GM23338 (cell line): ENCODE measurements at regions not wholly inside any gene's neighbourhood (a gene's known extent, or its start where the extent isn't known, plus 50 kb on each side); places are given as distances from the start of the nearest gene placed in this dataset.

ENCODE experiments used
- ATAC-seq: fragments of 200-7000 bp; cut with Tn5 transposase; 3 replicates; pipeline ENCODE4 v1.9.1; 2020
- DNase-seq: peaks from one replicate; pipeline ENCODE4 v3.0.0-alpha.2; 2015; ENCODE audit warnings: low spot score
- H2AFZ ChIP-seq: fragments of 200-600 bp; sonication (generic); 2 replicates; pipeline ENCODE4 v1.8.0; 2016; ENCODE audit warnings: antibody characterized with exemption, mild to moderate bottlenecking, moderate library complexity
- H3F3A ChIP-seq: fragments of 200-600 bp; sonication (generic); replicated peaks from 2 replicates; pipeline ENCODE4 v1.8.0; 2017; ENCODE audit warnings: antibody characterized with exemption, mixed run types, low read depth
- H3K27ac ChIP-seq: fragments of 200-600 bp; sonication (generic); 2 replicates; pipeline ENCODE4 v1.6.1; 2016; ENCODE audit warnings: low read depth
- H3K27me3 ChIP-seq: fragments of 200-600 bp; sonication (generic); 2 replicates; pipeline ENCODE4 v1.8.0; 2016; ENCODE audit warnings: mild to moderate bottlenecking, mixed run types, moderate library complexity; ENCODE audit not compliant: insufficient read depth
- H3K36me3 ChIP-seq: fragments of 200-600 bp; sonication (generic); 2 replicates; pipeline ENCODE4 v1.8.0; 2016; ENCODE audit warnings: mild to moderate bottlenecking; ENCODE audit not compliant: insufficient read depth
- H3K4me1 ChIP-seq: fragments of 200-600 bp; sonication (generic); 2 replicates; pipeline ENCODE4 v1.8.0; 2016; ENCODE audit warnings: mild to moderate bottlenecking, moderate library complexity; ENCODE audit not compliant: insufficient read depth
- H3K4me2 ChIP-seq: fragments of 200-600 bp; sonication (generic); 2 replicates; pipeline ENCODE4 v1.7.1; 2017; ENCODE audit warnings: mixed run types
- H3K4me3 ChIP-seq: fragments of 200-600 bp; sonication (generic); 2 replicates; pipeline ENCODE4 v1.6.1; 2016; ENCODE audit warnings: mixed run types
- H3K79me2 ChIP-seq: fragments of 200-600 bp; sonication (generic); replicated peaks from 2 replicates; pipeline ENCODE4 v1.8.0; 2017; ENCODE audit warnings: mild to moderate bottlenecking; ENCODE audit not compliant: insufficient read depth
- H3K9me2 ChIP-seq: fragments of 200-600 bp; sonication (generic); 2 replicates; pipeline ENCODE4 v1.8.0; 2017; ENCODE audit not compliant: insufficient read depth
- H4K20me1 ChIP-seq: fragments of 200-600 bp; sonication (generic); replicated peaks from 2 replicates; pipeline ENCODE4 v1.8.0; 2017; ENCODE audit warnings: mild to moderate bottlenecking; ENCODE audit not compliant: insufficient read depth
- H3K27ac Mint-ChIP-seq: 2 replicates; pipeline ENCODE4 v1.8.0; 2020; ENCODE audit warnings: inconsistent platforms, mild to moderate bottlenecking, moderate library complexity, mixed read lengths
- H3K27me3 Mint-ChIP-seq: 3 replicates; pipeline ENCODE4 v1.8.0; 2022; ENCODE audit warnings: low read depth, mild to moderate bottlenecking, moderate library complexity, mixed read lengths, inconsistent platforms; ENCODE audit not compliant: insufficient read depth, poor library complexity
- H3K36me3 Mint-ChIP-seq: 3 replicates; pipeline ENCODE4 v1.8.0; 2021; ENCODE audit warnings: low read depth, mild to moderate bottlenecking, inconsistent platforms, moderate library complexity, mixed read lengths
- H3K4me1 Mint-ChIP-seq: 3 replicates; pipeline ENCODE4 v1.8.0; 2020; ENCODE audit warnings: mild to moderate bottlenecking, inconsistent platforms, mixed read lengths
- H3K4me3 Mint-ChIP-seq: 3 replicates; pipeline ENCODE4 v1.8.0; 2021; ENCODE audit warnings: moderate library complexity, mild to moderate bottlenecking, inconsistent platforms, mixed read lengths
- H3K9me3 Mint-ChIP-seq: 3 replicates; pipeline ENCODE4 v1.8.0; 2020; ENCODE audit warnings: moderate library complexity, mild to moderate bottlenecking, inconsistent platforms, mixed read lengths
- CREB1 ChIP-seq: fragments of 250-450 bp; sonication (Bioruptor Pico); IDR thresholded peaks from 2 replicates; pipeline ENCODE4 v1.5.0; 2020; ENCODE audit warnings: low read depth, mild to moderate bottlenecking, moderate library complexity
- ETS1 ChIP-seq: IDR thresholded peaks from 2 replicates; pipeline ENCODE4 v1.6.1; 2016; ENCODE audit warnings: antibody characterized with exemption
- EZH2phosphoT487 ChIP-seq: fragments of 200-600 bp; sonication (generic); IDR thresholded peaks from one replicate; pipeline ENCODE4 v1.8.1; 2018; ENCODE audit warnings: antibody characterized with exemption; ENCODE audit not compliant: unreplicated experiment
- JUNB ChIP-seq: IDR thresholded peaks from one replicate; pipeline ENCODE4 v1.6.1; 2016; ENCODE audit warnings: antibody characterized with exemption; ENCODE audit not compliant: unreplicated experiment
- NANOG ChIP-seq: IDR thresholded peaks from 2 replicates; pipeline ENCODE4 v1.6.1; 2016; ENCODE audit warnings: antibody characterized with exemption, borderline replicate concordance
- POLR2AphosphoS5 ChIP-seq: IDR thresholded peaks from 2 replicates; pipeline ENCODE4 v1.6.1; 2016; ENCODE audit warnings: antibody characterized with exemption, low read depth
- REST ChIP-seq: IDR thresholded peaks from one replicate; pipeline ENCODE4 v1.6.1; 2018; ENCODE audit warnings: antibody characterized with exemption; ENCODE audit not compliant: unreplicated experiment
- STAT1 ChIP-seq: IDR thresholded peaks from one replicate; pipeline ENCODE4 v1.6.1; 2016; ENCODE audit warnings: antibody characterized with exemption; ENCODE audit not compliant: unreplicated experiment
- ZNF114 ChIP-seq: fragments of 250-450 bp; sonication (Bioruptor Pico); IDR thresholded peaks from 2 replicates; pipeline ENCODE4 v1.5.0; 2020; ENCODE audit warnings: mild to moderate bottlenecking, moderate library complexity
- ZNF331 ChIP-seq: fragments of 250-450 bp; sonication (Bioruptor Pico); IDR thresholded peaks from 2 replicates; pipeline ENCODE4 v1.5.0; 2020; ENCODE audit warnings: low read depth, mild to moderate bottlenecking, moderate library complexity
- ZNF462 ChIP-seq: fragments of 250-450 bp; sonication (Bioruptor Pico); IDR thresholded peaks from 2 replicates; pipeline ENCODE4 v1.5.0; 2020; ENCODE audit warnings: mild to moderate bottlenecking, moderate library complexity

GRCh38 chr5:167832609-167833008, 458.8 kb upstream of the WWC1 start (continued):
- no peak for TF ChIP-seq POLR2AphosphoS5
- TF ChIP-seq NANOG: no peak
- no peak for TF ChIP-seq ZNF462
- TF ChIP-seq ZNF331 (CRISPR knock-in tag): no peak
- TF ChIP-seq STAT1: no peak
- no peak for TF ChIP-seq ZNF114 (CRISPR knock-in tag)
- TF ChIP-seq ETS1: no peak
- TF ChIP-seq EZH2phosphoT487: no peak

DNA sequence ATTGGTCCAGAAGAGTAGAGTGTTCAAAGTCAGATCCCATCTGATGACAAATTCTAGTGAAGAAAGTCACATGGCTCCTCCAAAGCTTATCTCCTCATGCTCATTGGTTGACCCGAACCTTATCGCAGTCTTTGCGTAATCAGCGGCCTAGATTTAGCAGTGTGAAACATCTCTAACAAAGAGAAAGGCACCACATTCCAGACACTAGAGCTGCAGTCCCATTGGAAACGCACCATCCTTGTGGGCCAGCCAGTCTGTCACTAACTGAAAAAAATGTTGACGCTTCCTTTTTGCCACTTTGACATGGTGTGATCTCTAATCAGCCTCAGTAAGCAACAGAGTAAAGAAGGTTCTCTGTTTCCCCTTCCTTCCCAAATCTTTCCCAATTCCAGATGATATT, 458.0 kb upstream of the WWC1 start:
- H3K36me3 ChIP-seq: no peaks in the 10 kb centered on the region
- H3K36me3 Mint-ChIP-seq: no peaks in the 10 kb centered on the region
- H3F3A ChIP-seq: no peaks in the 10 kb centered on the region
- no peaks in the 10 kb centered on the region for H3K9me2 ChIP-seq
- no peaks in the 10 kb centered on the region for H3K79me2 ChIP-seq
- H3K27me3 ChIP-seq: no peaks in the 10 kb centered on the region
- no peaks in the 10 kb centered on the region for H3K9me3 Mint-ChIP-seq
- ATAC-seq (no peak), DNase-seq (no peak)
- no peaks in the 10 kb centered on the region for H3K27me3 Mint-ChIP-seq
- no peak overlapping the region for H3K4me3 ChIP-seq
- no peak overlapping the region for H3K4me3 Mint-ChIP-seq
- TF ChIP-seq JUNB: no peak
- no peak for TF ChIP-seq NANOG
- no peak for TF ChIP-seq ZNF114 (CRISPR knock-in tag)
- no peak for TF ChIP-seq CREB1
- no peak for TF ChIP-seq ETS1
- no peak for TF ChIP-seq STAT1
- TF ChIP-seq REST: no peak
- TF ChIP-seq POLR2AphosphoS5: no peak
- no peak for TF ChIP-seq ZNF331 (CRISPR knock-in tag)
- no peak overlapping the region for H3K4me2 ChIP-seq
- no peaks in the 10 kb centered on the region for H4K20me1 ChIP-seq
- H3K27ac Mint-ChIP-seq: no peak overlapping the region
- peaks cover 14% of the 10 kb centered on the region; the same call in 2 of the 3 replicates for H3K4me1 Mint-ChIP-seq
- peaks cover 11% of the 10 kb centered on the region; the same call in 1 of the 2 replicates for H3K4me1 ChIP-seq
- H3K27ac ChIP-seq: no peak overlapping the region
- H2AFZ ChIP-seq: no peak overlapping the region
